ENCODE measurements at regions not wholly inside any gene's neighbourhood (a gene's known extent, or its start where the extent isn't known, plus 50 kb on each side); places are given as distances from the start of the nearest gene placed in this dataset.

GRCh38 chr5:68534956-68535520, 319.5 kb downstream of the PIK3R1 start:
- H3K27ac Mint-ChIP-seq (ENCODE audit: low read depth) = no peak overlapping the region
- peaks cover 84% of the 10 kb centered on the region for H3K27me3 Mint-ChIP-seq
- DNase-seq (ENCODE audit: low spot score in 2 of 2) (no peak), ATAC-seq (replicated peaks; ENCODE audit: extremely low read depth, poor library complexity, severe bottlenecking) (no peak)
- no peaks in the 10 kb centered on the region for H3K9me3 Mint-ChIP-seq
- no peaks in the 10 kb centered on the region for H3K36me3 Mint-ChIP-seq (ENCODE audit: insufficient read depth)
- H3K4me1 Mint-ChIP-seq = no peaks in the 10 kb centered on the region
- H3K4me3 Mint-ChIP-seq = no peak overlapping the region

- Mint-ChIP-seq H3K27me3 (peaks cover 84% of the 10 kb centered on the region), H3K9me3 (no peaks in the 10 kb centered on the region), H3K36me3 (ENCODE audit: insufficient read depth) (no peaks in the 10 kb centered on the region), H3K27ac (ENCODE audit: low read depth) (no peak overlapping the region), H3K4me1 (no peaks in the 10 kb centered on the region), H3K4me3 (no peak overlapping the region)
- DNase-seq (ENCODE audit: low spot score in 2 of 2) (no peak), ATAC-seq (replicated peaks; ENCODE audit: extremely low read depth, poor library complexity, severe bottlenecking) (no peak)
These were observed 323.4 kb downstream of the PIK3R1 start for GRCh38 chr5:68538814-68539420.

GRCh38 chr5:68540798-68541590, 325.4 kb downstream of the PIK3R1 start:
- ATAC-seq (replicated peaks; ENCODE audit: extremely low read depth, poor library complexity, severe bottlenecking) (no peak), DNase-seq (ENCODE audit: low spot score in 2 of 2) (no peak)
- Mint-ChIP-seq H3K36me3 (ENCODE audit: insufficient read depth) (no peaks in the 10 kb centered on the region), H3K4me1 (no peaks in the 10 kb centered on the region), H3K27me3 (peaks cover 68% of the 10 kb centered on the region), H3K27ac (ENCODE audit: low read depth) (no peak overlapping the region), H3K9me3 (no peaks in the 10 kb centered on the region), H3K4me3 (no peak overlapping the region)

GRCh38 chr5:68542207-68542606, 326.7 kb downstream of the PIK3R1 start:
- Mint-ChIP-seq H3K9me3 (no peaks in the 10 kb centered on the region), H3K4me1 (no peaks in the 10 kb centered on the region), H3K27me3 (peaks cover 56% of the 10 kb centered on the region), H3K27ac (ENCODE audit: low read depth) (no peak overlapping the region), H3K4me3 (no peak overlapping the region), H3K36me3 (ENCODE audit: insufficient read depth) (no peaks in the 10 kb centered on the region)
- ATAC-seq (replicated peaks; ENCODE audit: extremely low read depth, poor library complexity, severe bottlenecking) = no peak
- no peak for DNase-seq (ENCODE audit: low spot score in 2 of 2)

- Mint-ChIP-seq H3K9me3 (no peaks in the 10 kb centered on the region), H3K36me3 (ENCODE audit: insufficient read depth) (no peaks in the 10 kb centered on the region), H3K27me3 (peaks cover 46% of the 10 kb centered on the region), H3K4me1 (no peaks in the 10 kb centered on the region), H3K27ac (ENCODE audit: low read depth) (no peak overlapping the region), H3K4me3 (no peak overlapping the region)
- DNase-seq (ENCODE audit: low spot score in 2 of 2) (no peak), ATAC-seq (replicated peaks; ENCODE audit: extremely low read depth, poor library complexity, severe bottlenecking) (no peak)
These were observed 327.7 kb downstream of the PIK3R1 start for GRCh38 chr5:68543212-68543611.

- ATAC-seq (replicated peaks; ENCODE audit: extremely low read depth, poor library complexity, severe bottlenecking) (no peak), DNase-seq (ENCODE audit: low spot score in 2 of 2) (no peak)
- Mint-ChIP-seq H3K4me3 (no peak overlapping the region), H3K9me3 (no peaks in the 10 kb centered on the region), H3K27me3 (peaks cover 36% of the 10 kb centered on the region), H3K36me3 (ENCODE audit: insufficient read depth) (no peaks in the 10 kb centered on the region), H3K27ac (ENCODE audit: low read depth) (no peak overlapping the region), H3K4me1 (no peaks in the 10 kb centered on the region)
These were observed 328.6 kb downstream of the PIK3R1 start for GRCh38 chr5:68544091-68544647.

- H3K36me3 Mint-ChIP-seq (ENCODE audit: insufficient read depth) = no peaks in the 10 kb centered on the region
- no peak for DNase-seq (ENCODE audit: low spot score in 2 of 2)
These were observed 329.3 kb downstream of the PIK3R1 start for GRCh38 chr5:68544648-68545552.

GRCh38 chr5:68545636-68546295, 330.2 kb downstream of the PIK3R1 start:
- H3K9me3 Mint-ChIP-seq = no peaks in the 10 kb centered on the region
- no peak overlapping the region for H3K27ac Mint-ChIP-seq (ENCODE audit: low read depth)
- H3K27me3 Mint-ChIP-seq = peaks cover 20% of the 10 kb centered on the region
- no peaks in the 10 kb centered on the region for H3K4me1 Mint-ChIP-seq
- H3K4me3 Mint-ChIP-seq = no peak overlapping the region
- no peaks in the 10 kb centered on the region for H3K36me3 Mint-ChIP-seq (ENCODE audit: insufficient read depth)
- DNase-seq (ENCODE audit: low spot score in 2 of 2) (no peak), ATAC-seq (replicated peaks; ENCODE audit: extremely low read depth, poor library complexity, severe bottlenecking) (no peak)

More at GRCh38 chr5:68544648-68545552, 329.3 kb downstream of the PIK3R1 start:
- H3K27ac Mint-ChIP-seq (ENCODE audit: low read depth) = no peak overlapping the region
- no peaks in the 10 kb centered on the region for H3K4me1 Mint-ChIP-seq
- no peak for ATAC-seq (replicated peaks; ENCODE audit: extremely low read depth, poor library complexity, severe bottlenecking)
- H3K27me3 Mint-ChIP-seq = peaks cover 29% of the 10 kb centered on the region
- H3K4me3 Mint-ChIP-seq = no peak overlapping the region
- H3K9me3 Mint-ChIP-seq = no peaks in the 10 kb centered on the region

GRCh38 chr5:68547056-68547455, 331.5 kb downstream of the PIK3R1 start:
- Mint-ChIP-seq H3K9me3 (no peaks in the 10 kb centered on the region), H3K36me3 (ENCODE audit: insufficient read depth) (no peaks in the 10 kb centered on the region), H3K4me3 (no peak overlapping the region), H3K4me1 (no peaks in the 10 kb centered on the region), H3K27me3 (peaks cover 8% of the 10 kb centered on the region), H3K27ac (ENCODE audit: low read depth) (no peak overlapping the region)
- no peak for DNase-seq (ENCODE audit: low spot score in 2 of 2)
- ATAC-seq (replicated peaks; ENCODE audit: extremely low read depth, poor library complexity, severe bottlenecking) = no peak

- H3K9me3 Mint-ChIP-seq = no peaks in the 10 kb centered on the region
- no peaks in the 10 kb centered on the region for H3K36me3 Mint-ChIP-seq (ENCODE audit: insufficient read depth)
- H3K4me3 Mint-ChIP-seq = no peak overlapping the region
- ATAC-seq (replicated peaks; ENCODE audit: extremely low read depth, poor library complexity, severe bottlenecking) (no peak), DNase-seq (ENCODE audit: low spot score in 2 of 2) (no peak)
- H3K4me1 Mint-ChIP-seq = no peaks in the 10 kb centered on the region
- peaks cover 2% of the 10 kb centered on the region for H3K27me3 Mint-ChIP-seq
- no peak overlapping the region for H3K27ac Mint-ChIP-seq (ENCODE audit: low read depth)
These were observed 332.1 kb downstream of the PIK3R1 start for GRCh38 chr5:68547622-68548021.

- Mint-ChIP-seq H3K27me3 (no peaks in the 10 kb centered on the region), H3K27ac (ENCODE audit: low read depth) (no peak overlapping the region), H3K36me3 (ENCODE audit: insufficient read depth) (no peaks in the 10 kb centered on the region), H3K4me1 (no peaks in the 10 kb centered on the region), H3K9me3 (no peaks in the 10 kb centered on the region), H3K4me3 (no peak overlapping the region)
- no peak for ATAC-seq (replicated peaks; ENCODE audit: extremely low read depth, poor library complexity, severe bottlenecking)
- no peak for DNase-seq (ENCODE audit: low spot score in 2 of 2)
These were observed 333.6 kb downstream of the PIK3R1 start for GRCh38 chr5:68548959-68549676.
